Breast epithelium (tissue), 3 donors: ENCODE measurements at regions not wholly inside any gene's neighbourhood (a gene's known extent, or its start where the extent isn't known, plus 50 kb on each side); places are given as distances from the start of the nearest gene placed in this dataset.

Experiments
- POLR2A ChIP-seq: fragments of 450-650 bp; IDR thresholded peaks from one replicate; pipeline ENCODE4 v1.6.1; 2016; ENCODE audit warnings: antibody characterized with exemption, mild to moderate bottlenecking, moderate library complexity
- POLR2AphosphoS5 ChIP-seq, 3 donors: sonication (generic); formaldehyde crosslinking; IDR thresholded peaks; one replicate each; pipeline ENCODE4 v1.6.1; 2017; ENCODE audit warnings: antibody characterized with exemption in 3 of 3
- TF ChIP-seq, protein P1 (sequence below), 3 donors: fragments of 450-650 bp; IDR thresholded peaks; one replicate each; pipeline ENCODE4 v1.5.1; 2016 to 2017; ENCODE audit warnings: antibody characterized with exemption in 3 of 3, mild to moderate bottlenecking in 3 of 3, moderate library complexity in 3 of 3

DNA sequence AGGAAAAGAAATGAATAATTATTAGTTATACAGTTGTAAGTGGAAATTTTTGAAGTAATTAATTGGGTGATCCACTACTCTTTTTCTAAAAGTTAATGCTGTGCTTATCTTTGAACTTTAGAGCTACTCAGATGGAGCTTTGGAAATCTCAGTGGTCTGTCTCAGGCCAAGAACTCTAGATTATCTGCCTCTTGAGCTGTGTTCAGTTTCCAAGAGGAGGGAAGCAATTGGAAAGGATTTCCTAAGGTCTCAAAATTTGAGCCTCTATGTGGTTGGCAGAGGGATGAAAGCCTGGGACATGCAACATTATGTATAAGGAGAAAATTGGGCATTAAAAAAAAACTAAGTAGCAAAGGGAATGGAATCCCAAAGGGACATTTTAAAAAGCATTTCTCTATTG is 334.0 kb upstream of the PRICKLE1 start:
- TF ChIP-seq, protein P1, sequence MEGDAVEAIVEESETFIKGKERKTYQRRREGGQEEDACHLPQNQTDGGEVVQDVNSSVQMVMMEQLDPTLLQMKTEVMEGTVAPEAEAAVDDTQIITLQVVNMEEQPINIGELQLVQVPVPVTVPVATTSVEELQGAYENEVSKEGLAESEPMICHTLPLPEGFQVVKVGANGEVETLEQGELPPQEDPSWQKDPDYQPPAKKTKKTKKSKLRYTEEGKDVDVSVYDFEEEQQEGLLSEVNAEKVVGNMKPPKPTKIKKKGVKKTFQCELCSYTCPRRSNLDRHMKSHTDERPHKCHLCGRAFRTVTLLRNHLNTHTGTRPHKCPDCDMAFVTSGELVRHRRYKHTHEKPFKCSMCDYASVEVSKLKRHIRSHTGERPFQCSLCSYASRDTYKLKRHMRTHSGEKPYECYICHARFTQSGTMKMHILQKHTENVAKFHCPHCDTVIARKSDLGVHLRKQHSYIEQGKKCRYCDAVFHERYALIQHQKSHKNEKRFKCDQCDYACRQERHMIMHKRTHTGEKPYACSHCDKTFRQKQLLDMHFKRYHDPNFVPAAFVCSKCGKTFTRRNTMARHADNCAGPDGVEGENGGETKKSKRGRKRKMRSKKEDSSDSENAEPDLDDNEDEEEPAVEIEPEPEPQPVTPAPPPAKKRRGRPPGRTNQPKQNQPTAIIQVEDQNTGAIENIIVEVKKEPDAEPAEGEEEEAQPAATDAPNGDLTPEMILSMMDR (IDR thresholded peaks at IDR 0.05) = no peak
- TF ChIP-seq POLR2AphosphoS5 (IDR thresholded peaks at IDR 0.05) (no peak), POLR2A (no peak)
